Peyer's patch (tissue), 4 donors: ENCODE measurements at regions not wholly inside any gene's neighbourhood (a gene's known extent, or its start where the extent isn't known, plus 50 kb on each side); places are given as distances from the start of the nearest gene placed in this dataset.

ENCODE experiments used
- DNase-seq, 3 donors: peaks; one replicate each; pipeline ENCODE4 v3.0.0-alpha.2; 2017 to 2019
- H3K27ac ChIP-seq, 4 donors: fragments of 200-600 bp; sonication (generic); one replicate each; pipeline ENCODE4 v1.5.1; 2016 to 2019
- H3K27me3 ChIP-seq, 2 donors: fragments of 200-600 bp; sonication (generic); one replicate each; pipeline ENCODE4 v1.5.1; 2019
- H3K36me3 ChIP-seq, 3 donors: fragments of 200-600 bp; sonication (generic); one replicate each; pipeline ENCODE4 v1.5.1; 2016 to 2019
- H3K4me1 ChIP-seq, 4 donors: fragments of 200-600 bp; sonication (generic); one replicate each; pipeline ENCODE4 v1.5.1; 2016 to 2019
- H3K4me3 ChIP-seq, 4 donors: fragments of 200-600 bp; sonication (generic); 1 replicate in 3 of 4; 2 replicates in 1 of 4; pipeline ENCODE4 v1.5.1; 2016 to 2019; ENCODE audit warnings: mild to moderate bottlenecking in 1 of 4
- H3K9me3 ChIP-seq, 4 donors: fragments of 200-600 bp; sonication (generic); one replicate each; pipeline ENCODE4 v1.5.1; 2016 to 2019; ENCODE audit warnings: mild to moderate bottlenecking in 1 of 4
- POLR2A ChIP-seq, 2 donors: fragments of 450-650 bp; IDR thresholded peaks; one replicate each; pipeline ENCODE4 v1.5.1; 2017; ENCODE audit warnings: antibody characterized with exemption in 2 of 2, mild to moderate bottlenecking in 2 of 2, moderate library complexity in 2 of 2
- TF ChIP-seq, protein P1 (sequence below), 6 experiments: fragments of 450-650 bp in 4 of 6; fragments of 200-600 bp in 2 of 6; sonication (generic) in 1 of 6; IDR thresholded peaks; one replicate each; pipeline ENCODE4 v1.5.1; 2017 to 2019; ENCODE audit warnings: antibody characterized with exemption in 6 of 6, mild to moderate bottlenecking in 3 of 6, moderate library complexity in 1 of 6

DNA sequence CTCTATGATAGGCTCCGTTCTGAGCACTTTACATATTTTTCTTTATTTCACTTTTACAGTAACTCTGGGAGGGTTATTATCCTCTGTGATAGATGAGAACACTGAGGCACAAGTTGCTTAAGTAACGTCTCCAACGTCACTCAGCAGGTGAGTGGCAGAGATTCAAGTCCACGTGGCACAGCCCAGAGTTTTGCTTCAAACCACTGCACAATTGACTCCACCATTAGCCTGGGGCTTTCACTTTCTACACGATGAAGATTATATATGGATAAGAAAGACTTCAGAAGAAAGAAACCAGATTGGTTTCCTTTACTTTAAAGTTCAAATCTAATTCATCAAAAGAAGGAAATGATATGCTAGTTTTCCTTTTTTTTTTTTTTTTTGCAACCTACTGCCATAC, 245.9 kb downstream of the SYK start:
- TF ChIP-seq POLR2A (IDR thresholded peaks at IDR 0.05) = no peak
- TF ChIP-seq, protein P1, sequence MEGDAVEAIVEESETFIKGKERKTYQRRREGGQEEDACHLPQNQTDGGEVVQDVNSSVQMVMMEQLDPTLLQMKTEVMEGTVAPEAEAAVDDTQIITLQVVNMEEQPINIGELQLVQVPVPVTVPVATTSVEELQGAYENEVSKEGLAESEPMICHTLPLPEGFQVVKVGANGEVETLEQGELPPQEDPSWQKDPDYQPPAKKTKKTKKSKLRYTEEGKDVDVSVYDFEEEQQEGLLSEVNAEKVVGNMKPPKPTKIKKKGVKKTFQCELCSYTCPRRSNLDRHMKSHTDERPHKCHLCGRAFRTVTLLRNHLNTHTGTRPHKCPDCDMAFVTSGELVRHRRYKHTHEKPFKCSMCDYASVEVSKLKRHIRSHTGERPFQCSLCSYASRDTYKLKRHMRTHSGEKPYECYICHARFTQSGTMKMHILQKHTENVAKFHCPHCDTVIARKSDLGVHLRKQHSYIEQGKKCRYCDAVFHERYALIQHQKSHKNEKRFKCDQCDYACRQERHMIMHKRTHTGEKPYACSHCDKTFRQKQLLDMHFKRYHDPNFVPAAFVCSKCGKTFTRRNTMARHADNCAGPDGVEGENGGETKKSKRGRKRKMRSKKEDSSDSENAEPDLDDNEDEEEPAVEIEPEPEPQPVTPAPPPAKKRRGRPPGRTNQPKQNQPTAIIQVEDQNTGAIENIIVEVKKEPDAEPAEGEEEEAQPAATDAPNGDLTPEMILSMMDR (IDR thresholded peaks at IDR 0.05) = no peak
- H3K27ac ChIP-seq = no peak overlapping the region
- no peaks in the 10 kb centered on the region for H3K9me3 ChIP-seq
- no peaks in the 10 kb centered on the region for H3K36me3 ChIP-seq
- no peaks in the 10 kb centered on the region for H3K4me1 ChIP-seq
- no peaks in the 10 kb centered on the region for H3K27me3 ChIP-seq
- no peak overlapping the region for H3K4me3 ChIP-seq
- DNase-seq = no peak

DNA sequence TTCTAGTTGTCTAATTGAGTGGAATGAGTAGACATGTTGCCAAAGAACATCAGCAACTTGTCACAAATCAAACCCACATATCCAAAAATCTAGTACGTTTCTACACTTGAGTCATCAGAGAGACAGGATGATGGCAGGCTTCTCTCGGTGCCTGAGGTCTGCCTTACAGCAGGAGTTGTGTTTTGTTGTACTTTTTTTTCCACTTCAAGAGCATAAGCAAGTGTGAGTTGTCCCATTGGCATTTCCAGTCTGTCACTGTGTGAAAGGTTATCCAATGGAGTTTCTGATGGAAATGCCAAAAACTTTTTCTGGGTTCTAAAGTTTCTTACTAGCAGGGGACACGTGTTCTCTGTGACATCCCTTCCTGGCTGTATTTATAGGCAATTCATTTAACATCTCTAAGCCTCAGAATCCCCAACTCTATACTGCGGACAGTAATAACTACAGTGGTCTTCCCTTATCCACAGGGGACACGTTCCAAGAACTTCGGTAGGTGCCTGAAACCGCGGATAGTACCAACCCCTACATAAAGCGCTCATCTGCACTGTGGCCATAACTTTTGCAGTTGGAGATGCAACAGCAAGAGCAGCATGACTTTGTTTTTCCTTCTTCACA, 246.5 kb downstream of the SYK start:
- no peaks in the 10 kb centered on the region for H3K27me3 ChIP-seq
- TF ChIP-seq POLR2A (IDR thresholded peaks at IDR 0.05) = no peak
- TF ChIP-seq, protein P1 (IDR thresholded peaks at IDR 0.05) = no peak
- no peaks in the 10 kb centered on the region for H3K36me3 ChIP-seq
- H3K9me3 ChIP-seq = no peaks in the 10 kb centered on the region
- no peaks in the 10 kb centered on the region for H3K4me1 ChIP-seq
- DNase-seq = no peak
- H3K27ac ChIP-seq = no peak overlapping the region
- no peak overlapping the region for H3K4me3 ChIP-seq

GRCh38 chr9:91048749-91049148, 247.1 kb downstream of the SYK start:
- Histone ChIP-seq H3K9me3 (no peaks in the 10 kb centered on the region), H3K4me3 (no peak overlapping the region), H3K27me3 (no peaks in the 10 kb centered on the region), H3K27ac (no peak overlapping the region), H3K36me3 (no peaks in the 10 kb centered on the region), H3K4me1 (no peaks in the 10 kb centered on the region)
- no peak for TF ChIP-seq POLR2A (IDR thresholded peaks at IDR 0.05)
- TF ChIP-seq, protein P1 (IDR thresholded peaks at IDR 0.05) = no peak
- no peak for DNase-seq

DNA sequence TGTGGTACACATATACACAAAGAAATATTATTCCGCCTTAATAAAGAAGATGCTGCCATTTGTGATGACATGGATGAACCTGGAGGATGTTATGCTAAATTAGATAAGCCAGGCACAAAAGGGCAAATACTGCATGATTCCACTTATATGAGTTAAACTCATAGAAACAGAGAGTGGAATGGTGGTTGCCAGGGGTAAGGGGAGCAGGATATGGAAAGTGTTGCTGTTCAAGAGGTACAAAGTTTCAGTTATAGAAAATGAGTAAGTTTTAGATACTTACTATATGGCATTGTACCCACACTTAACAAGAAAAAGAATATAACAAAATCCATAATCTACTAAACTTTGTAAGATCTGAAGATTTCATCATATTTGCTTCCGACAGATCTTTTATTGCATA, 252.2 kb downstream of the SYK start:
- no peaks in the 10 kb centered on the region for H3K9me3 ChIP-seq
- H3K27me3 ChIP-seq = no peaks in the 10 kb centered on the region
- TF ChIP-seq, protein P1 (IDR thresholded peaks at IDR 0.05) = no peak
- TF ChIP-seq POLR2A (IDR thresholded peaks at IDR 0.05) = no peak
- H3K27ac ChIP-seq = no peak overlapping the region
- no peak for DNase-seq
- no peak overlapping the region for H3K4me3 ChIP-seq
- no peaks in the 10 kb centered on the region for H3K4me1 ChIP-seq
- H3K36me3 ChIP-seq = no peaks in the 10 kb centered on the region

DNA sequence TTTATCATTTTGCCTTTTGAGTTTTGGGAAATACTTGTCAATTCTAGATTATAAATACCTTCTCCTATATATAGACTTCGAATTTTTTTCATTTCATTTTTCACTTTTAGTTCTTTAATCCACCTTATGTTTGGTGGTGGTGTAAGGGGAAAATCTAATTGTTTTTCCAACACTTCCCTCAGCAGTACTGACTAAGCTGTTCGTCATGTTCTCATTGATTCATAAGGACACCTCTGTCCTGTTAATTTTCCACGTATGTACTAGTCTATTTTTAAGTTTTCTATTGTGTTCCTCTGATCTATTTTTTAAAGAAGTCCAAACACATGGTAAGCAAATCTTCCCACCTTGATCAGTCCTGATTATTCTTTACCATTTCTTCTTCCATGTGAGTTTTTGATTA, 254.2 kb downstream of the SYK start:
- DNase-seq = no peak
- Histone ChIP-seq H3K27me3 (no peaks in the 10 kb centered on the region), H3K9me3 (no peaks in the 10 kb centered on the region), H3K4me1 (no peaks in the 10 kb centered on the region), H3K4me3 (no peak overlapping the region), H3K27ac (no peak overlapping the region), H3K36me3 (no peaks in the 10 kb centered on the region)
- TF ChIP-seq POLR2A (IDR thresholded peaks at IDR 0.05) = no peak

DNA sequence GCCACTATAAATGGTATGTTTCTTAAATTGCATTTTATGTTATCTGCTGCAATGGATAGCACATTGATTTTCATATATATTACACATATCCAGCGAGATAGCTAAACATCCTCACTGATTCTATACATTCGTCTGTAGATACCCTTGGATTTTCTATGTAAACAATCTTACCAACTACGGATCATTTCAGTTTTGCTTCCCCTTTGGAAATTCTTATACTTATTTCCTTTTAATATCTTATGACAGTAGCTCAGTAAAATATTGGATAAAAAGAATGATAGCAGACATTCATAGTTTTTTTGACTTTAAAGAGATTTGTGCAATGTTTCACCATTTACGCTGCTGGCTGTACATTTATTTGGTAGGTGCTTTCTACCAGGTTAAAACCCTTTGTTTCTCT, 254.9 kb downstream of the SYK start:
- Histone ChIP-seq H3K27me3 (no peaks in the 10 kb centered on the region), H3K9me3 (no peaks in the 10 kb centered on the region), H3K36me3 (no peaks in the 10 kb centered on the region), H3K4me1 (no peaks in the 10 kb centered on the region), H3K4me3 (no peak overlapping the region), H3K27ac (no peak overlapping the region)
- DNase-seq = no peak
- TF ChIP-seq, protein P1 (IDR thresholded peaks at IDR 0.05) = no peak
- no peak for TF ChIP-seq POLR2A (IDR thresholded peaks at IDR 0.05)
